Duodenal mucosa (tissue), 2 donors: ENCODE measurements at regions not wholly inside any gene's neighbourhood (a gene's known extent, or its start where the extent isn't known, plus 50 kb on each side); places are given as distances from the start of the nearest gene placed in this dataset.

Experiments used
- H3K27ac ChIP-seq: one replicate; pipeline ENCODE4 v1.7.0; 2013; ENCODE audit warnings: low read depth, low read length
- H3K27me3 ChIP-seq, 2 donors: one replicate each; pipeline ENCODE4 v1.7.0; 2013; ENCODE audit warnings: low read length in 2 of 2, control low read depth in 1 of 2; ENCODE audit not compliant: insufficient read depth in 2 of 2, control insufficient read depth in 1 of 2
- H3K36me3 ChIP-seq, 2 donors: one replicate each; pipeline ENCODE4 v1.7.0; 2013; ENCODE audit warnings: low read length in 2 of 2, control low read depth in 1 of 2; ENCODE audit not compliant: insufficient read depth in 2 of 2, control insufficient read depth in 1 of 2
- H3K4me1 ChIP-seq, 2 donors: one replicate each; pipeline ENCODE4 v1.7.0; 2013; ENCODE audit warnings: low read length in 2 of 2, control low read depth in 1 of 2; ENCODE audit not compliant: insufficient read depth in 2 of 2, control insufficient read depth in 1 of 2
- H3K4me3 ChIP-seq, 2 donors: one replicate each; pipeline ENCODE4 v1.7.0; 2013; ENCODE audit warnings: low read length in 2 of 2, low read depth in 1 of 2
- H3K9ac ChIP-seq, 2 donors: one replicate each; pipeline ENCODE4 v1.7.0; 2013; ENCODE audit warnings: low read length in 2 of 2, low read depth in 1 of 2
- H3K9me3 ChIP-seq, 2 donors: one replicate each; pipeline ENCODE4 v1.7.0; 2013; ENCODE audit warnings: low read length in 2 of 2, control low read depth in 1 of 2; ENCODE audit not compliant: control insufficient read depth in 1 of 2

DNA sequence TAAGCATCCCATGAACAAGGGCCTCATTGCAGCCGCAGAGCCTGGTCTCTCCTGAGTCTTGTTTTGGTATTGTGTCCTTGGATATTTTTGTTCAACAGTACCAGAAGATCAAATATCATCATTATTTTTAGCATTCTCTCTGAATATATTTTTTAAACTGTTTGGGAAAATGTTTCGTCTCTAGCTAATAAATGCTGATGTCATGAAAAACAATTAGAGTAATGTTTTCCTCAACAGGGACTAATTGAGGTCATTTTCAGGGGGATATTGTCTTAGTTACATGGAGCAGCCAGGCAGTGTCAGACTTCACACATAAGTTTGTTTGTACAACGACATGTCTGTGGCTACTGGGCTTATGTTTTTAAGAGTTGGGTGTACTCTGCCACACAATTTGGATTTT, 805.3 kb upstream of the SOX9 start:
- H3K36me3 ChIP-seq = no peaks in the 10 kb centered on the region
- no peaks in the 10 kb centered on the region for H3K9me3 ChIP-seq
- H3K4me1 ChIP-seq = no peaks in the 10 kb centered on the region
- no peak overlapping the region for H3K27ac ChIP-seq
- no peak overlapping the region for H3K9ac ChIP-seq
- no peak overlapping the region for H3K4me3 ChIP-seq
- no peaks in the 10 kb centered on the region for H3K27me3 ChIP-seq

GRCh38 chr17:71316176-71316897, 804.5 kb upstream of the SOX9 start:
- H3K4me1 ChIP-seq = no peaks in the 10 kb centered on the region
- H3K9me3 ChIP-seq = no peaks in the 10 kb centered on the region
- no peaks in the 10 kb centered on the region for H3K36me3 ChIP-seq
- H3K27me3 ChIP-seq = no peaks in the 10 kb centered on the region
- no peak overlapping the region for H3K27ac ChIP-seq
- H3K9ac ChIP-seq = no peak overlapping the region
- no peak overlapping the region for H3K4me3 ChIP-seq

DNA sequence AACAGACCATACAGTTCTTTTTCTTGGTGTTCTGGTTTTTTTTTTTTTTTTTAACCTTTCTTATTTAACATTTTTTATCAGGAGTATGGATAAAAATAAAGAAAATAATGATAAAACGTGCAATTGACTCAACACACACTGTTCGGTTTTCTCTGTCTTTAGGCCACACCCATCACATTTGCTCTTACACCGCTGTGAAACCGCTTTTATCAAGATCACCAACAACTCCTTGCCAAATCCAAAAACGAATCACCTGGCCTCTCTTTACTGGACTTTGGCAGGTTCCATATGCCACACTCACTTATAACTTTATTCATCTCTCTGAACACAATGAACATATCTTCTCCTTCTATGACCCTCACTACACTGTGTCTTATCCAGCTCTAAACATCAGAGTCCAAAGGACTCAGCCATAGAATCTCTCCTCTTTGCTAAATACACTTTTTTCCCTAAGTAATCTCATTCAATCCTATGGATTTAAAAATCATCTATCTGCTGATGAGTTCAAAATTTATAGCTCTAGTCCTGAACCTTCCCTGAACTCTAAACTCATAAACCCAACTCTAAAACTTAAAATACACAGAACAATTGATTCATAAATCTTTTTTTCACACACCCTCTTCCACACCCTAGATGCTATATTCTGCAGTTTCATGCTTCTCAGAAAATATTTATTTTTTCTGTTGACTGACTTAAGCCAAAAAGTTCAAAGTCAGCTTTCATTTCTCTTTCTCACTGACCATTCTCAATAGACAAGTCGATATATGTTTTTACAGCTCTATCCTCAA, 800.6 kb upstream of the SOX9 start:
- H3K36me3 ChIP-seq = no peaks in the 10 kb centered on the region
- no peaks in the 10 kb centered on the region for H3K4me1 ChIP-seq
- H3K9ac ChIP-seq = no peak overlapping the region
- no peak overlapping the region for H3K4me3 ChIP-seq
- no peak overlapping the region for H3K27ac ChIP-seq
- no peaks in the 10 kb centered on the region for H3K27me3 ChIP-seq
- no peaks in the 10 kb centered on the region for H3K9me3 ChIP-seq

DNA sequence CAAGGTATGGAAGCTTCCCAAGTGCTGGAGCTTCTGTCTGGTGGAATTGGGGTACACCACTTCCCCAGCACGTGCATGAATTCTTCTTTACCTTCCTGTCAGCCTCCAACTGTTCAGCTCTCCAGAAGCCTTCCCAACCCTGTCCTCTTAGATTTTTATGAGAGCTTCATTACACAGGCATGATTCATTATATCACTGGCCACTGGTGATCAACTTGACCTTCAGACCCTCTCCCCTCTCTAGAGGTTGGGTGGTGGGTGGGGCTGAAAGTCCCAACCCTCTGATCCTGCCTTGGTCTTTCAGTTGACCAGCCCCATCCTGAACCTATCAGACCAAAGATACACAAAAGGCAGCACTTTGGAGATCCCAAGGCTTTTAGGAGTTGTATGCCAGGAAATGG, 795.7 kb upstream of the SOX9 start:
- no peak overlapping the region for H3K27ac ChIP-seq
- no peak overlapping the region for H3K9ac ChIP-seq
- H3K9me3 ChIP-seq = no peaks in the 10 kb centered on the region
- H3K36me3 ChIP-seq = no peaks in the 10 kb centered on the region
- no peaks in the 10 kb centered on the region for H3K27me3 ChIP-seq
- peaks cover 3 to 9% of the 10 kb centered on the region in 2 donors for H3K4me1 ChIP-seq
- no peak overlapping the region for H3K4me3 ChIP-seq

- H3K4me1 ChIP-seq = peaks cover 3 to 9% of the 10 kb centered on the region in 2 donors
- H3K9me3 ChIP-seq = no peaks in the 10 kb centered on the region
- no peaks in the 10 kb centered on the region for H3K36me3 ChIP-seq
- no peak overlapping the region for H3K9ac ChIP-seq
- H3K4me3 ChIP-seq = no peak overlapping the region
- H3K27me3 ChIP-seq = no peaks in the 10 kb centered on the region
- no peak overlapping the region for H3K27ac ChIP-seq
Observed at GRCh38 chr17:71325886-71326285, 794.9 kb upstream of the SOX9 start.

DNA sequence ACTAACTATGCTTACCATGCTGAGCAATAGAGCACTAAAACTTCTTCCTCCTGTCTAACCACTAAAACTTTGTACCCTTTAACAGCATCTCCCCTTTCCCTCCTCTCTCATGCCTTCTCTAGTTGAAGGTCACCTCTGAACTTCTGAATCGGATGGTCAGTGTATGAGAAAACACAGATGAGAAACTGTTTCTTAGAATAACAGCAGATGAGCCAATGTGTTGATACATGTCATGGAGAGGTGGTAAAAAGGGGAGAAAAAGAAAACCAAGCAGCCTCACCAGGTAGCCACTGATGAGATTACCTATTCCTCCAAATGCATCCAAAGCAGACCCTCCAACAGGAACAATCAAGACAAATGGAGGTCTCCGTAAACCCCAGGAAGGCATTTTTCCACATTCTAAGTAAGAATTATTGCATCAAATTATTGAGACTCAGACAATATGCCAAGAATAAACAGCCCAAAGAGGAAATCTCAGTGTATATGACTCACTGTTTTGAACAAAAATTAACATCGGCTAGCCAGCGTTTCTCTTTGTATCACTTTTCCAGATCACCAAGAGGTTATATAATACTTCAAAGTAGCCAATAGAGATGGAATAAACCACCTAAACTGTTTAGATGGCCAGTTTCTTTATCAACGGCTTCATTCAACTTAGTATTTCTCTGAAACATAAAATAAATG, 793.3 kb upstream of the SOX9 start:
- H3K9ac ChIP-seq = no peak overlapping the region
- H3K9me3 ChIP-seq = no peaks in the 10 kb centered on the region
- H3K27ac ChIP-seq = no peak overlapping the region
- peaks cover 3 to 9% of the 10 kb centered on the region in 2 donors for H3K4me1 ChIP-seq
- no peaks in the 10 kb centered on the region for H3K27me3 ChIP-seq
- H3K36me3 ChIP-seq = no peaks in the 10 kb centered on the region
- no peak overlapping the region for H3K4me3 ChIP-seq

- Histone ChIP-seq H3K4me1 (peaks cover 3 to 13% of the 10 kb centered on the region in 2 donors), H3K27ac (no peak overlapping the region), H3K36me3 (no peaks in the 10 kb centered on the region), H3K4me3 (no peak overlapping the region), H3K27me3 (no peaks in the 10 kb centered on the region), H3K9me3 (no peaks in the 10 kb centered on the region), H3K9ac (no peak overlapping the region)
Observed at GRCh38 chr17:71329310-71330098, 791.3 kb upstream of the SOX9 start.

DNA sequence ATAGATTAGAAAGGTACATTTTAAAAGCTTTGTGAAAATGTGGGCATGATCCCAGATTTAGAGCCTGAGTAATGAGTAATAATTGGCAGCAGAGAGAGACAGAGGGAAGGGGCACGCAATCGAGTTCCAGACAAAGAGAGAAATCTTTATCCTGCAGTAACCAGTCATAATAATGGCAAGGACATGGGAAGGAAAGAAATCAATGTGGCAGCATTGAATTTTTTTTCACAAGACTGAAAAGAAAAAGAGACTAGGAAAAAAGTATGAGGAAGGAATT, 790.8 kb upstream of the SOX9 start:
- Histone ChIP-seq H3K9me3 (no peaks in the 10 kb centered on the region), H3K27me3 (no peaks in the 10 kb centered on the region), H3K4me3 (no peak overlapping the region), H3K9ac (no peak overlapping the region), H3K36me3 (no peaks in the 10 kb centered on the region), H3K27ac (no peak overlapping the region), H3K4me1 (peaks cover 3 to 17% of the 10 kb centered on the region in 2 donors)

DNA sequence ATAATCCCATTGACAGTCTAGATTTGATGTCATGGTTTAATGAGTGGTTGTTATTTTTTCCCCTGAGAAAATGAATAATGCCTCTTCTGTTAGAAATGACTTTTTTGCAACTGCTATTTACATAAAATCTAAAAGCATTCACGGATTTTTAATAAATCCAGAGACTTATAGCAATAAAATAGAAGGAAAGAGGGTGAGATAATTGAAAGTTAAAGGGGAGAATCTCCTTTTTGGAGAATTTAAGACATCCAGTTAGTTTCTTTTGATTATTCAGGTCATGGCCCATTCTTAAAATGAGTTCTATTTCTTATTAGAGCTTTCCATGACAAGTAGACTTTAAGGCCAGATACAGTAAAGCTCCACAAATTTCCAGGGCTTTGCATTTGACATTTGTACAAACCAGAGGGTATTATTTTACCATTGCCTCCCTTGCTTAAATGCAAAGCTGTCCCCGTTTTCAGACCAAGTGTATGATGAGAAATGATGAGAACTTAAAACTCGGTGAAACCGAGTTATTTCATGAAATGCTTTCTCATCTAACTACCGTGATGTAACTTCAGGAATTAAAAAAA, 789.0 kb upstream of the SOX9 start:
- H3K9ac ChIP-seq = no peak overlapping the region
- H3K4me3 ChIP-seq = no peak overlapping the region
- no peaks in the 10 kb centered on the region for H3K27me3 ChIP-seq
- no peaks in the 10 kb centered on the region for H3K9me3 ChIP-seq
- H3K36me3 ChIP-seq = no peaks in the 10 kb centered on the region
- peaks cover 3 to 17% of the 10 kb centered on the region in 2 donors for H3K4me1 ChIP-seq
- no peak overlapping the region for H3K27ac ChIP-seq
